ENCODE measurements at regions not wholly inside any gene's neighbourhood (a gene's known extent, or its start where the extent isn't known, plus 50 kb on each side); places are given as distances from the start of the nearest gene placed in this dataset.
A peak's percentile ranks its signal among the peaks of the same experiment; 100 is the strongest.

DNA sequence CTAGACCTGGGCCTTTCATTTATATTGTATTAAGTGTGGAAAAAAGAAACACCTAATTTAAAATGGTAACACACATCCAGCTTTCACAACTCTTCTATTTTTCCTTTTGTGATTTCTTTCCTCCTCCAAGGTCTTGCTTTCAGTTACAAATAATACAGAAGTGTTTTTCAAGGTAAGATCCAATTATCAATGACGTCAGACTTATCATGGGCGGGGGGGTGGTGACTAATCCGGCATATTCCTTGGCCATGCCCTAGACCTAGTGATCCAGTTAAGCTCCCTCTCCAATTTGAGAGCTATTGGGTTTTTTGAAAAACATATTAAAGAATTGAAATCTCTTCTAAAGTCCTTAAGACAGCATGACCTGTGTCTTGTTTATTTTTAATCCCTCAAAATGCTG, 669.9 kb upstream of the NR5A2 start:
- no peak for FAIRE-seq

GRCh38 chr1:199362996-199363395, 664.5 kb upstream of the NR5A2 start:
- FAIRE-seq, result no peak

DNA sequence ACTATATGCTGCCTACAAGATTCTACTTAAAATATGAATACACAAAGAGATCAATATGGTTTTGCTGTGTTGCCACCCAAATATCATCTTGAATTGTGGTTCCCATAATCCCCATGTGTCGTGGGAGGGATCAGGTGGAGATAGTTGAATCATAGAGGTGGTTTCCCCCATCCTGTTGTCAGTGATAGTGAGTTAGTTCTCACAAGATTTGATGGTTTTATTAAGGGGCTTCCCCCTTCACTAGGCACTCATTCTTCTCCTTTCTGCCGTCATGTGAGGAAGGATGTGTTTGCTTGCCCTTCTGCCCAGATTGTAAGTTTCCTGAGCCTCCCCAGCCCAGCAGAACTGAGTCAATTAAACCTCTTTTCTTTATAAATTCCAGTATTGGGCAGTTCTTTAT, 654.4 kb upstream of the NR5A2 start:
- FAIRE-seq, result no peak

DNA sequence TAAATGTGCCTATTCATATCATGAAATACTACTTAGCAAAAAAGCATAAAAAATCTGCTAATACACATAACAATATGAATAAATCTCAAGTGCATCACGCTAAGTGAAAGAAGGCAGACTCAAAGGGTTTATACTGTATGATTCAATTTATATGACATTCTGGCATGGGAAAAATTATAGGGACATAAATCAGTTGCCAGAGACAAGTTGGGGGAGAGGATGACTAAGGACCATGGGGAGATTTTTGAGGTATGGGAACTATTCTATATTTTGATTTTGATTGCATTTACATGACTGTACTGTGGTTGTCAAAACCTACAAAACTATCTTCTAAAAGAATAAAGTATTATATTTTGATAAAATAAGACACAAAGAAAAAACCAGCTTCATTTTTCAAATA, 650.3 kb upstream of the NR5A2 start:
- FAIRE-seq, result no peak

GRCh38 chr1:199383793-199384192, 643.7 kb upstream of the NR5A2 start:
- no peak for FAIRE-seq

DNA sequence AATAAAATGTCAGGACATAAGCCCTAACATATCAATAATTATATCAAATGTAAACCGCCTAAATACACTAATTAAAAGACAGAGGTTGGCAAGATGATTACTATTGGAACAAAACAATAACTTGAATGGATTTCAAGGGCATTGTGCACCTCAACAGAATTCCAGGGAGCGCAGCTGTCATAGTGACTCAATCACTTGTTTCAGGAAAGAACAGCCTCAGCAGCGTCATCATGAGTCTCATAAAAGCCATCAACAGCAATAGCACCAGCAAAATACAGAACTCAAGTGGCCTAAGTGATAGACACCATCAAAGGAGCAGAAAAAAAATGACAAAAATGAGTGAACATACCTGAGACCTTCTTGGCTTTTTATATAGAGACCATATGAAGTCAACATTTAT, 632.7 kb upstream of the NR5A2 start:
- no peak for FAIRE-seq

DNA sequence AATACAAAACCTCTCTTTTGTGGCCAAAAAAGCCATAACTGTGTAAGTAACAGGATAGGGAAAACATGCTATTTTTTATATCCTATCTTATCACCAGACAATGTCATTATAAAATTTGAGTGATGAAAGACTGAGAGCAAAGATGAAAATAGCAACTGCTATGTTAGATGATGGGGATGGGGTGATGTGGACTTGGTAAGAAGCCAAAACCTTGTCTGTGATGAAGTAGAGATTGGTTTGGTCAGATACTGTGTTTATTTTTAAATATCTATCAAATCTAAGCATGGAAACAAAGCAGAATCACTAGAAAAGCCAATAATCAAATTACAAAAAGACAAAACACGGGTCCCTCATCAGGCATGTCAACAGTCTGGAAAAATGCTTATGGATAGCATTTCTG, 631.1 kb upstream of the NR5A2 start:
- FAIRE-seq, result no peak

- no peak for FAIRE-seq
These were observed 627.4 kb upstream of the NR5A2 start for GRCh38 chr1:199399996-199400724.

GRCh38 chr1:199403531-199404116, 623.9 kb upstream of the NR5A2 start:
- FAIRE-seq, result no peak

DNA sequence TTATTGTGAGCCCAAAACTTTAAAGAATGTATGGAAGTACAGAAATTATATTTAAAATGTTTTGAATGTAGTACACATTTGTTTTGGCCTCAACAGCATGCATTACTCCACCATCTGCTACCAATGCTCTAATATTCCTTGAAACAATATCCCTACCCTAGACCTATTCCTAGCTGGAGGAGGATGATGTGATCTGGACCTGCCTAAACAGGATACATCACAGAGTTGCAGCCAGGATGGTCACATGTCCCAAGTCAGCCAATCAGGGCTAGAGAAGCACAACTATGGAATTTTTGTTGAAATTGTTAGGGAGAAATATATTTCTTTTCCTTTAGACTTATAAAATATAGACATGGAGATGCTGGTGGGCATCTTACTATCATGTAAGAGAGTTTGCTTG, 623.3 kb upstream of the NR5A2 start:
- no peak for FAIRE-seq

- no peak for FAIRE-seq
These were observed 622.5 kb upstream of the NR5A2 start for GRCh38 chr1:199404976-199405375.

DNA sequence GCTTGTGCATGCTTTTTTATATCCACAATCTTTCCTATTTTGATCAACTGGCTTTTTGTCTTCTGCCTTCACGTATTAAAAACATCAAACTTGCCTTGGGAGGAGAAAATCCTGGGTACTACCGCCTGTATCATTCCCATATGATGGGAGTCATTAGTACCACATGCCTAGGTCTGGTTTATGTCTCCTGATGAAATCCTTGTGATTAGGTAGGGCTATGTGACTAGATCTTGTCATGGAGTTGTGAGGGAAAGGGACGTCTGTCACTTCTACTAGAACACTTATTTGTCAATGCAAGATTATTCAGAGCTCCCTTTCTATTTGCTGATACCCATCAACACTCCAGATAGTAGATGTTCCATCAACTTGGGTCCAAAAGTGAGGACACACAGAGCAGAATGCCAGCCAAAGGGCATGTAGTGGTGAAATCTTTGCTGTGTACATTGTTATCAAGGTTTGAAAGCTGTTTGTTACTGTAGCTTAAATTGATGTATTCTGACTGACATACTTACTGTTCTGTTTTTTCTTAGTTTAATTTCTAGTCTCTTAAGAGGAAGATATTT, 621.8 kb upstream of the NR5A2 start:
- no peak for FAIRE-seq

GRCh38 chr1:199410462-199410861, 617.0 kb upstream of the NR5A2 start:
- FAIRE-seq, result no peak

DNA sequence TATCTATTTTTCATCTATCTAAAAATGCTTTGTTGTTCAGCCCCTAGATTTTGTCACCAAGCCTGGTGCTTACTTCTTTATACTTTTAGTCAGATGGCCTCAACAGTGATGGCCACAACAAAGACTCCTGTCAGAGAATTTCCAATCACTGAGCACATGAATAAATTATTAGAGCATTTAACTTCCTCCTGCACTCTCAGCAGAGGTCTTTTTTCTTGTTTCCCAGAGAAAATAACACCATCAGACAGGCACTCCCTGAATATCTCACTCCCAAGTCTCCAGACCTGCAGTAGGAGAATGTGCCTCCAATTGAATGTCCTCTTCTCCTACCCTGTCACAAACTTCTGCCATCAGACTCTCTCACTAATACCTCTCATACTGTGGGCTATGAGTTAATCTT, 616.0 kb upstream of the NR5A2 start:
- no peak for FAIRE-seq

GRCh38 chr1:199422206-199422605, 605.3 kb upstream of the NR5A2 start:
- FAIRE-seq, result no peak

DNA sequence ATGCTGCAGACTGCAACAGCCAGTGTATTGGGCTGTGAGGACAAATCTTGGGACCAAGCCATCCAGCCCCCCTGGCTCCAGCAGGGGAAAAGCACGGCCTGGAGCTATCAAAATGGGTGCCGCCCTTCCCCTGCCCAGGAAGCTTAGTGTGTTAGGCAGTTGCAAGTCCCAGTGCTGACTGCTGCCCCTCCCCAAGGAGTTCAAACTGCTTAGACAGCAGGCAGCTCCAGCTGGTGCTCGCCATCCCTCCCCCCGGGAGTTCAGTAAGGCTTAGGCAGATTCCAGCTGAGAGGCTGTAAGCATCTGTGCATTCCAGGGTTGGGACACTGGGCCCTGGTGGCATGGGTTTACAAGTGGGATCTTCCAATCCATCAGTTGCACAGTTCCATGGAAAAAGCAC, 579.6 kb upstream of the NR5A2 start:
- no peak for FAIRE-seq

GRCh38 chr1:199448646-199449045, 578.9 kb upstream of the NR5A2 start:
- FAIRE-seq, result no peak

GRCh38 chr1:199449221-199449620, 578.3 kb upstream of the NR5A2 start:
- FAIRE-seq, result no peak

- no peak for FAIRE-seq
These were observed 577.8 kb upstream of the NR5A2 start for GRCh38 chr1:199449681-199450080.

- no peak for FAIRE-seq
These were observed 574.9 kb upstream of the NR5A2 start for GRCh38 chr1:199452627-199453026.

GRCh38 chr1:199453723-199454122, 573.8 kb upstream of the NR5A2 start:
- no peak for FAIRE-seq

DNA sequence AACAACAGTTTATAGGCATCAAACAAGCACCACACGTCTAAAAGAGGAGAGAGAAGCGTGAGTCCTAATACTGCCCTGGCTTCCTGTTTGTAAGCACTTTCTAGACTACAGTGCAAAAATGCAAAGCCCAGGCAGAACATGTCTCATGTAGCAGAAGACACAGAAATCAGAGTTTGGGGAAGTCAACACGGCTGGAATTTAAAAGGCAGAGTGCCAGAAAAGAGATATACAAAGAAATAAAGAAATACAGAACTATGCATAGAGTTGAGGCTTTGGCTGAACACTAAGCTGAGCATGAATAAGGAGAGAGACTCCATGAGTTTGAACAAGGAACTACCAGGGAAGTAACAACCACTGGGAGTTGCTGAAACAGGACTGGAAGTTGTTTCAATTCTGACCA, 566.6 kb upstream of the NR5A2 start:
- FAIRE-seq, result no peak

- FAIRE-seq, result peak; percentile 17
These were observed 563.9 kb upstream of the NR5A2 start for GRCh38 chr1:199463521-199464127.

DNA sequence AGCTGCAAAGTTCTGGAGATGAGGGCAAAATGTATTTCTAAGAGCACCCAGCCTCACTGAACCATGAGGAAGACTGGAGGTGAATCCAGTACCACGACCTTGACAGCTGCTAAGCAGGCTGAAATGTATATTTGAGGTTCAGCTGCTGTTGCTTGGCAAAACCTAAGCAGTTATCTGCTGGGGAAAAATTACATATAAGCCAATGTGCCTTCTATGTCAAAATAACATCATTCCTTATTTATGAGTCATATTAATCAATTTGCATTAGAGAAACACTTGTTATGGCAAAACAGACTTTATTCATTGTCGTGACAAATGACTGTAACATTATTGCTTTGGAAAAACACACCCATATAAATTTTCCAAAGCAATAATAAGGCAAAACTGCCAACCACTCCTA, 560.5 kb upstream of the NR5A2 start:
- FAIRE-seq, result no peak
